Activated CD4-positive, alpha-beta T cell treated with anti-CD3 and anti-CD28 coated beads, Interleukin-10, Interleukin-2, amounts not matched to agents 100 ng/mL and 50 ng/mL, durations not matched to agents 16 hours and 8 hours (primary cell): ENCODE measurements at regions not wholly inside any gene's neighbourhood (a gene's known extent, or its start where the extent isn't known, plus 50 kb on each side); places are given as distances from the start of the nearest gene placed in this dataset.

Experiments used
- DNase-seq: peaks from one replicate; pipeline ENCODE4 v3.0.0-alpha.2; 2020

DNA sequence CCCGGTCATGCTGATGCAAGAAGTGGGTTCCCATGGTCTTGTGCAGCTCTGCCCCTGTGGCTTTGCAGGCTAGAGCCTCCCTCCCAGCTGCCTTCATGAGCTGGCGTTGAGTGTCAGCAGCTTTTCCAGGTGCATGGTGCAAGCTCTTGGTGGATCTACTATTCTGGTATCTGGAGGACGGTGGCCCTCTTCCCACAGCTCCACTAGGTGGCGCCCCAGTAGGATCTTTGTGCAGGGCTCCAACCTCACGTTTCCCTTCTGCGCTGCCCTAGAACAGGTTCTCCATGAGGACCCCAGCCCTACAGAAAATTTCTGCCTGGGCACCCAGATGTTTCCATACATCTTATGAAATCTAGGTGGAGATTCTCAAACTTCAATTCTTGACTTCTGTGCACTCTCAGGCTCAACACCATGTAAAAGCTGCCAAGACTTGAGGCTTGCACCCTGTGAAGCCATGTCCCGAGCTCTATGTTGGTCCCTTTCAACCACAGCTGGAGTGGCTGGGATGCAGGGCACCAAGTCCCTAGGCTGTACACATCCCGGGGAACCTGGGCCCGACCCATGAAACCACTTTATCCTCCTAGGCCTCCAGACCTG lies 238.4 kb upstream of the MDFIC2 start:
- DNase-seq, result peak; percentile 67

DNA sequence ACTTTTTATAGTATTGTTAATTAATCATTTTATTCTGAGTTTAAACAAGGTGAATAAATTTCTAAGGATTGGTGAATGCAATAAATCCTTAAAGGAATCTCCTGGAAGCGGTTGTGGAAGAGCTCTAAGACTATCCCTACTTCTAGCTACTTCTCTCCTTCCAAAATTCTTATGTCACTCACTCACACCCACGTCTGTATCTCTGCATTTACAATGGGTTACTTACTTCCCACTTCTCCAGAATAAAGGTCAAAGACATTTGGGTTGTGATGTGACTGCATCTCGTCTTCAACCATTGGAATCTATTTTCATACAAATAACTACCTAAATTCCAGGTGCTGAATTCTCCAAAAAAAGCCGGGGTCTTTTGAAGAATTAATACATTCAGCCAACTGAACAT lies 234.2 kb upstream of the MDFIC2 start:
- no peak for DNase-seq

DNA sequence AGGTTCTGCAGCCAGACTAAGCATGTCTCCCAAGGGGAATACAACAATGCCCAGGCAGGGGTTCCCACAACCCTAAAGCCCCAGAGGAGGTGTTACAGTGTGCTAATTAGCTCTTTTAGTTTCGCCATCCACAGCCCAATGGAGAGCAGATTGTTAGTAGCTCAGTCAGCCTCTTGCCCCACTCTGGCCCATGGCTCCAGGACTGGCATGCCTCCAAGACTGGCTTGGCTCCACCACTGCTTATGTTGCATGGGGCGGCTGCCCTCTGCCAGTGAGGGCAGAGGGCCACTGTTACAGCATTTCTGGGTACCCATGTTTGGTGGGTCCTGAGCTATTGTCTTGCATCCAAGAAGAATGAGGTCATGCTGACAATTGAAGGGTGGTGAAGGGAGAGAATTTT lies 231.1 kb upstream of the MDFIC2 start:
- no peak for DNase-seq

- DNase-seq, result peak; percentile 7
These were observed 227.5 kb upstream of the MDFIC2 start for GRCh38 chr3:70539908-70540307.

- no peak for DNase-seq
These were observed 220.4 kb upstream of the MDFIC2 start for GRCh38 chr3:70532806-70533205.

DNA sequence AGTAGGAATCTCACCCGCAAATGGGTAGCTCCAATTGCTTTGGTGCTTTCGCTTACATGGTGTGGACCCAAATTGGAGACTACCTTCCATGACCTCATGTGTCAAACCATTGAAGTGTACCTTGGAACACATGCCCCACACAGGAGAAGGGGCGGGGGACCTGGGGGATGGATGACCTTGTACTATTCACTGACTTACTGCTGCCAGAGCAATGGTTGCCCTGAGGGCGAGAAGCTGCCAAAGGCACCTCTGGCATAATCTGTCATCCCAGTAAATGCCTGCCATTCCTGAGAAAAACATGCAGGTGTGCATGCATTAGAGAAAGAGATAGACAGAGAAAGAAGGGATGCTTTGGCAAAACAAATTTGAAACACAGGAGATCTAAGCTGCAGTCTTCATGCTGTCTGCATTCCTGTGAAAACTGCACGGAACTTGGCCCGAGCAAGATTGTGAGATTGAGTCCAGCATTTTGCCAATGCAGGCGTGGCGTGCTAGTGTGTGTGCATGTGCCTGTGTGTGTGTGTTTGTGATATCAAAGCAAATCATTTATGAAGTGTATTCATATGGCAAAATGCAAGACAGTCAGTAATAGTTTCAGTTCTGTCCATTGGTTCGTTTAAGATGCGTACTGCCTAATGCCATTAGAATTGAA lies 219.5 kb upstream of the MDFIC2 start:
- DNase-seq, result no peak

GRCh38 chr3:70531063-70531657 lies 218.7 kb upstream of the MDFIC2 start:
- no peak for DNase-seq

DNA sequence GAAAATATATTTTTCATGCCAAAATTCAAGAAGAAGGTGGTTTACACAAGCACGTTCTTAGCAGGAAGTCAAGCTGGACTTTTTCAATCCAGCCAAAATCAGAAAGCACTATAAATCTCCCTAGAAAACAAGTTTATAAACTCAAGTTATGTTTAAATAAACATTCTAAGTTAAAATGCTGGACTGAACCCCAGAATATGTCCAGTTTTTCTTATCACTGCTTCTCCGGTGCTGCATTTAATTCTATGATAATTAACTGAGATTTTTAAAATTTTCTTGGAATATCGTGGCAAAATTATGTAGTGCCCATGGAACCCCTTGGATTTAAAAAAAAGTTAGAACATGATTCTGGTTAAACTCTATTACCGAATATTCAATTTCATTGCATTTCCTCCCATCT lies 218.2 kb upstream of the MDFIC2 start:
- DNase-seq, result no peak

- no peak for DNase-seq
These were observed 214.6 kb upstream of the MDFIC2 start for GRCh38 chr3:70527026-70527425.

- DNase-seq, result no peak
These were observed 207.6 kb upstream of the MDFIC2 start for GRCh38 chr3:70519913-70520659.

DNA sequence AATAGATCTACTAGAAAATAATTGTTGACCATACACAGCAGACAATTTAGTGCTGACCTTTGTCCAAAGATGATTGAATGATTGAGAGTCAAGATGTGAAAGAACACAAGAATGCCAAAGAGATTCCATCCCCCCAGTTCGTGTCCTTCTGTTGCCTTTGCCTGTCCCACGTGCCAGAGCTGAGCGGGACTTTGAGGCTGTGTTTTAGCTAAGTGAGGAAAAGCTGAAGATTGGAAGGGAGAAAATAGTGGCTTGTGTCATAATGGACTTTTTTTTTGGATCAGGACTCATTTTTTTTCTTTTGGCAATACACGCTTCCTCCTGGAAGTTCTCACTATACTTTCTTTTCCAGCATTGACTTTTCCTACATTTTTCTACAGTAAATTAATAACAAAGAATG lies 206.6 kb upstream of the MDFIC2 start:
- DNase-seq, result no peak

DNA sequence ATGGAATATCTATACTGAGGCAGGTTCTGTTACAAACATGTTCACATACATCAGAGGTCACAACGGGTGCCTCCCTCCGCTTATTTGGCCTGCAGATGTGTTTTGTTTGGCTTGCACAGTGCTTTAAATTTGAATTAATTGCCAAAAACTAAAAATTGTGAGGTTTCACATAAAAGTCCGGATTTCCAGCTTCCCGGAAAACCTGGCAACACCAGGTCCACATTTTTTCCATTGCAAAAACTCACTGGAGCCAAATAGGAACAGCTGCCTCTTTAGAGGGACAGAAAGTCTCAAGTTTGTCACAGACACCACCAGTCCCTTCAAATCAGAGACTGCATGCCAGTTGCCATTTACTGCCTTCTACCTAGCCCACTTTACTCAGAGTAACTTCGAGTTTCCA lies 205.9 kb upstream of the MDFIC2 start:
- no peak for DNase-seq

GRCh38 chr3:70517124-70517890 lies 204.9 kb upstream of the MDFIC2 start:
- no peak for DNase-seq

GRCh38 chr3:70516076-70516475 lies 203.6 kb upstream of the MDFIC2 start:
- DNase-seq, result no peak

- DNase-seq, result no peak
These were observed 195.0 kb upstream of the MDFIC2 start for GRCh38 chr3:70507486-70507885.

- no peak for DNase-seq
These were observed 194.3 kb upstream of the MDFIC2 start for GRCh38 chr3:70506775-70507174.

DNA sequence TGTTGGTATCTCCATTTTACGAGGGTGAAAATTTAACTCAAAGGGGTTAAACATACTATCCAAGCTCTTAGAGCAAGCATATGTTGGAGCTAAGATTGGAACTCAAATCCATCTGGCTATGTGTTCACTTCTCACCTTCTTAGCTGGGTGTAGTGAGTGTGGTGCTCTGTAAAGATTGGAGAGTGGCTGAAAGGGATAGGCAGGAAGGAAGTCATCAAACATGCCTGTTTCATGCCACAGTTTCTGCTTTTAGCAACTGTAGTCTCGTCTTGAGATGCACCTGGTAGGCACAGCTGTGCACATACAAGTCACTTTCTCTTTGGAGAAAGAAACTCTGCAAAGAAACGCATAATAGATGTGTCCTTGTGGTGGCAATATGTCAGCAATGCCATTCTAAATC lies 189.1 kb upstream of the MDFIC2 start:
- no peak for DNase-seq

- DNase-seq, result no peak
These were observed 176.4 kb upstream of the MDFIC2 start for GRCh38 chr3:70488816-70489215.

DNA sequence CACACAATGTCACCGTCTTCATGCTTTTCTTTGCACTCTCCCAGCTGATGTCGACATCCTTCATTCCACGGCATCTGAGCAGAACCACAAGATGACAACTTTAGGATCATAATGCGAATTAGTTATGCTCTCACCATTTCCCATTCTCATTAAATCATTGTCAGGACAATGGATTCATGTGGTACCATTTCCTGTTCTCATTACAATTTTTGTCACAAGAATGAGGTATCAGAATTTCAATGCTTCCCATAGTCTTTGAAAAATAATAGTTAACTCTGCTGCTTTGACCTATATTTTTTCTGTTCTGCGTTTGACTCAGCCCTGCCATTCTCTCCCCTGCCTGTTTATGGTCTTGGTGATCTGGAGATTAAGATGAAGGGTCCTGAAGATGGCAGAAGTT lies 175.7 kb upstream of the MDFIC2 start:
- DNase-seq, result no peak

DNA sequence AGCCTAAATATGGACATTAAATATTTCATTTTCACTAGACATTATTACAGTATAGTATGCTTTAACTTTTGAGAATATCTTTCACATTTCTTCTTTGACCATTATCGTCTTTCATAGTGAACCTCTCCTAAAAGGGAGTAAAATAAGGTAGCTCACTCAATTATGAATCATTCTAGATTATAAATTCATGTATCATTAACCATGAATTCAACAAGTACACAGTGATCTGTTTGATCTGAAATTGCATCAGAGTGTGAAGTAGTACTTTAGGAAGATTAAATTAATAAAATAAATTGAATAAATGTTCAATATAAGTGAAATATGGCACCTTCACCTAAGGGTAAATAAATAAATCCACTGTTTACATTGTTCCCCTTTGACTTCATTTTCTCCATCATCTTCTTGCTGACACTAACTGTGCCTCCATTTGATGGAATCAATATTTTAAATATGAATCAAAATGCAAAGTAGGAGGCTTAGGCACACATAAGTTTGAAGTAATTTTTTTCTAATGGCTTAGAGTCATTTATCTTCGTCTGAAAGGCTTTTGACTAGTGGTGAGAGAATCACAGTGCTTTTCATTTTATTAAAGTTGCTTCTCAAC lies 174.1 kb upstream of the MDFIC2 start:
- no peak for DNase-seq

- no peak for DNase-seq
These were observed 163.7 kb upstream of the MDFIC2 start for GRCh38 chr3:70476174-70476573.

DNA sequence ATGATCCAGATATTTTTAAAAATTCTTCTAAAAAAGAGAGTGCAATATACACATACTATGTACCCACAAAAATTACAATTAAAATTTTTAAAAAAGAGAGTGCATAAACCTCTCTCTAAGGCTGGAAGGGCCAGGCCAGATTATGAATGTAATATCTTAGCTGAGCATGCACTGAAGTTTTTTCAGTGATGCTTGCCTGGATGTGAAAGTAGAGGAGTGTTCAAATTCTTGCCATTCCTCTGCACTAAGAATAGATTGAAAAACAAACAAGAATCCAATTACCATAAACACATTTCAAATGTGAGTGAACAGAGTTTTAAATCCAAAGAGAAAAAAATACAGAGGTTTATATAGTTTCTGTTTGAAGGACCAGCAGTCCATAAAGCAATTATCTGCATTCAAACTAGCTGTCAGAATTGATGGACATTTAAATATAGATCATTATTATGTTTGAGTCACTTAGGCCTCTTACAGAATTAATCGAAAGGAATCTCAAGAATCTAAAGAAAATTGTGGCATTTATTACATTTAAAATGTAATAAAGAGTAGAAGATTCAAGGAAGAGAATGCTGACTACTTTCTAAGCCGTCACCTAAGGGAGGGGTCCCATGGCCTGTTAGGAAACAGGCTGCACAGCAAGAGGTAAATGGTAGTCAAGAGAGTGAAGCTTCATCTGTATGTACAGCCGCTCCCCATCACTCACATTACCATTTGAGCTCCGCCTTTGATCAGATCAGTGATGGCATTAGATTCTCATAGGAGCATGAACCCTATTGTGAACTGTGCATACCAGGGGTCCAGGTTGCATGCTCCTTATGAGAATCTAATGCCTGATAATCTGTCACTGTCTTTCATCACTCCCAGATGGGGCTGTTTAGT lies 159.3 kb upstream of the MDFIC2 start:
- no peak for DNase-seq
